ENCODE measurements at regions not wholly inside any gene's neighbourhood (a gene's known extent, or its start where the extent isn't known, plus 50 kb on each side); places are given as distances from the start of the nearest gene placed in this dataset.

- TF ChIP-seq CTCF (IDR thresholded peaks at IDR 0.05; ENCODE audit: low read depth, low read length, poor library complexity, severe bottlenecking), result no peak
- no peak for TF ChIP-seq EZH2phosphoT487 (IDR thresholded peaks at IDR 0.05; ENCODE audit: borderline replicate concordance, low read length)
Observed at GRCh38 chr2:181745796-181746540, 65.7 kb upstream of the NEUROD1 start.
